ENCODE measurements at regions not wholly inside any gene's neighbourhood (a gene's known extent, or its start where the extent isn't known, plus 50 kb on each side); places are given as distances from the start of the nearest gene placed in this dataset.

- H3K9me3 ChIP-seq (ENCODE audit: low read depth): no peaks in the 10 kb centered on the region
- H3K36me3 ChIP-seq: no peaks in the 10 kb centered on the region
- no peaks in the 10 kb centered on the region for H3K4me1 ChIP-seq (ENCODE audit: low read depth)
- H3K4me3 ChIP-seq: no peak overlapping the region
- no peaks in the 10 kb centered on the region for H3K27me3 ChIP-seq
- DNase-seq (ENCODE audit: low read depth in 1 of 2, low spot score in 1 of 2): no peak
- TF ChIP-seq CTCF (IDR thresholded peaks at IDR 0.05; ENCODE audit: low read depth, low read length): no peak
- no peak overlapping the region for H3K27ac ChIP-seq
Measured at GRCh38 chr2:38199127-38199526, 123.2 kb upstream of the CYP1B1 start.

- no peaks in the 10 kb centered on the region for H3K4me1 ChIP-seq (ENCODE audit: low read depth)
- TF ChIP-seq CTCF (IDR thresholded peaks at IDR 0.05; ENCODE audit: low read depth, low read length): no peak
- no peak for DNase-seq (ENCODE audit: low read depth in 1 of 2, low spot score in 1 of 2)
- no peaks in the 10 kb centered on the region for H3K36me3 ChIP-seq
- H3K9me3 ChIP-seq (ENCODE audit: low read depth): no peaks in the 10 kb centered on the region
- H3K27ac ChIP-seq: no peak overlapping the region
- H3K27me3 ChIP-seq: no peaks in the 10 kb centered on the region
- H3K4me3 ChIP-seq: no peak overlapping the region
Measured at GRCh38 chr2:38194751-38195150, 118.8 kb upstream of the CYP1B1 start.

GRCh38 chr2:38192976-38193375 lies 117.0 kb upstream of the CYP1B1 start:
- no peaks in the 10 kb centered on the region for H3K36me3 ChIP-seq
- DNase-seq (ENCODE audit: low read depth in 1 of 2, low spot score in 1 of 2): no peak
- no peaks in the 10 kb centered on the region for H3K9me3 ChIP-seq (ENCODE audit: low read depth)
- no peak for TF ChIP-seq CTCF (IDR thresholded peaks at IDR 0.05; ENCODE audit: low read depth, low read length)
- no peaks in the 10 kb centered on the region for H3K4me1 ChIP-seq (ENCODE audit: low read depth)
- H3K4me3 ChIP-seq: no peak overlapping the region
- no peak overlapping the region for H3K27ac ChIP-seq
- no peaks in the 10 kb centered on the region for H3K27me3 ChIP-seq

GRCh38 chr2:38192046-38192445 lies 116.1 kb upstream of the CYP1B1 start:
- Histone ChIP-seq H3K9me3 (ENCODE audit: low read depth) (no peaks in the 10 kb centered on the region), H3K27me3 (no peaks in the 10 kb centered on the region), H3K27ac (no peak overlapping the region), H3K4me3 (no peak overlapping the region), H3K4me1 (ENCODE audit: low read depth) (no peaks in the 10 kb centered on the region), H3K36me3 (no peaks in the 10 kb centered on the region)
- no peak for TF ChIP-seq CTCF (IDR thresholded peaks at IDR 0.05; ENCODE audit: low read depth, low read length)
- DNase-seq (ENCODE audit: low read depth in 1 of 2, low spot score in 1 of 2): no peak

- Histone ChIP-seq H3K4me3 (no peak overlapping the region), H3K4me1 (ENCODE audit: low read depth) (no peaks in the 10 kb centered on the region), H3K36me3 (no peaks in the 10 kb centered on the region), H3K9me3 (ENCODE audit: low read depth) (no peaks in the 10 kb centered on the region), H3K27me3 (no peaks in the 10 kb centered on the region), H3K27ac (no peak overlapping the region)
- TF ChIP-seq CTCF (IDR thresholded peaks at IDR 0.05; ENCODE audit: low read depth, low read length): no peak
- DNase-seq (ENCODE audit: low read depth in 1 of 2, low spot score in 1 of 2): no peak
Measured at GRCh38 chr2:38191516-38191915, 115.6 kb upstream of the CYP1B1 start.

All from cardiac muscle cell (in vitro differentiated cells and primary cell).